WI38 (cell line): ENCODE measurements at regions not wholly inside any gene's neighbourhood (a gene's known extent, or its start where the extent isn't known, plus 50 kb on each side); places are given as distances from the start of the nearest gene placed in this dataset.
"Not testable (repeated sequence)": the region's sequence is repeated elsewhere in the genome, so short reads cannot be mapped to it uniquely, and the experiment has no call there.

ENCODE experiments used
- H3K4me3 ChIP-seq: 2 replicates; pipeline ENCODE4 v1.5.1; 2011; ENCODE audit warnings: low read depth, mild to moderate bottlenecking, control low read depth, low read length
- CTCF ChIP-seq: IDR thresholded peaks from 2 replicates; pipeline ENCODE4 v1.5.1; 2012; ENCODE audit warnings: low read depth, mild to moderate bottlenecking, control low read depth, low read length

GRCh38 chr10:9560976-9561375 lies 1456.7 kb upstream of the CELF2 start:
- no peak overlapping the region for H3K4me3 ChIP-seq

GRCh38 chr10:9561821-9562505 lies 1455.7 kb upstream of the CELF2 start:
- no peak overlapping the region for H3K4me3 ChIP-seq
- no peak for TF ChIP-seq CTCF

More at GRCh38 chr10:9560976-9561375, 1456.7 kb upstream of the CELF2 start:
- TF ChIP-seq CTCF, result no peak

GRCh38 chr10:9577746-9578145 lies 1439.9 kb upstream of the CELF2 start:
- no peak overlapping the region for H3K4me3 ChIP-seq
- no peak for TF ChIP-seq CTCF

- TF ChIP-seq CTCF, result no peak
- no peak overlapping the region for H3K4me3 ChIP-seq
Observed at GRCh38 chr10:9579110-9579705, 1438.5 kb upstream of the CELF2 start.

GRCh38 chr10:9582803-9583202 lies 1434.9 kb upstream of the CELF2 start:
- not testable (repeated sequence) for H3K4me3 ChIP-seq

DNA sequence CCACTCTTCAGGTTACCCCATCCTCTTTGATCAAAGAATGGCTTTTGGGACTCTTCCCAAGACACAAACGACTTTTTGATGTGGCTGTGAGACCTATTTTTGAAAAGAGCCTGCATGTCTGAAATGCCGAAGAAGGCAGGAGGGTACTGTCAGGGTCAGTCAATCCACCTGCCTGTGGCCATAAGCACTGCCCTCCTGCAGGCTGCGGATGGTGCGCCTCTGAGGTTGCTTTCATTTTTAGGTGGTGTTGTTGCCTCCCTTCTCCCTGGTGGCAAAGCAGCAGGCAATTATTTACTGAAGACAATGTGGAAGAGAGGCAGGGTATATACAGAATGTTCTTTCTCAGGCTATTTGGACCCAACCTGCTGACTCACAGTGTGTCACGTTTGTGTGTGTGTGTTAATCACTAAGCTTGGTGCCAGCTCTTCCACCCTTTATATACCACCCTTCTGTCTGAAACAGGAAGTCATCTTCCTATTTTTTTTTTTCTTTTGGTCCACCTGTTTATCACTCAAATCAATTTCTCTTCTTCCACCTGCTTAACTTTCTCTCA lies 1421.2 kb upstream of the CELF2 start:
- no peak overlapping the region for H3K4me3 ChIP-seq
- no peak for TF ChIP-seq CTCF

DNA sequence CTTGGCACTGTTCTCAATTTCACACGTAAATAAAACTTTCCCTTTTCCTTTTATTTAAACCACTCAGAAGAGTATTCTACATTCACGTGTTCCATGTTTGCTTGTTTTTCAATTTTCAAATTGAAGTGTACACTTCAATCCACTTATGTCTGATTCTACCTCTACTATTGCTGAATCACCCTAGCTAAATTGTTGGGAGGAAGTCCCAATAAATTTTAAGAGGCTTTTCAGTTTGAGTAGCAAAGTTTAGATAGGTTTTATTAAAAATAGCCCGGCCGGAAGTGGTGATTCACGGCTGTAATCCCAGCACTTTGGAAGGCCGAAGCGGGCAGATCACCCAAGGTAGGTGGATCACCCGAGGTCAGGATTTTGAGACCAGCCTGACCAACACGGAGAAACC lies 1414.7 kb upstream of the CELF2 start:
- no peak overlapping the region for H3K4me3 ChIP-seq
- no peak for TF ChIP-seq CTCF
